CD14-positive monocyte (primary cell): ENCODE measurements at regions not wholly inside any gene's neighbourhood (a gene's known extent, or its start where the extent isn't known, plus 50 kb on each side); places are given as distances from the start of the nearest gene placed in this dataset.

Experiments
- DNase-seq, 3 donors: peaks; one replicate each; pipeline ENCODE4 v3.0.0-alpha.2; 2011 to 2022
- H2AFZ ChIP-seq: 2 replicates; pipeline ENCODE4 v1.6.0; 2012; ENCODE audit warnings: mild to moderate bottlenecking, low read depth, low read length, inconsistent platforms; ENCODE audit not compliant: insufficient read depth, poor library complexity, severe bottlenecking
- H3K27ac ChIP-seq, 2 donors: 1 replicate in 1 of 2; 2 replicates in 1 of 2; pipeline ENCODE4 v1.5.1; 2012 to 2013; ENCODE audit warnings: low read length in 2 of 2, control low read depth in 1 of 2, inconsistent platforms in 1 of 2, low read depth in 1 of 2, mild to moderate bottlenecking in 1 of 2
- H3K27me3 ChIP-seq, 2 donors: one replicate each; pipeline versions ENCODE4 v1.6.0 to v1.6.1; 2011 to 2013; ENCODE audit warnings: low read length in 2 of 2; ENCODE audit not compliant: control insufficient read depth in 2 of 2, insufficient read depth in 2 of 2
- H3K36me3 ChIP-seq, 2 donors: replicated peaks in 1 of 2; 1 replicate in 1 of 2; 2 replicates in 1 of 2; pipeline versions ENCODE4 v1.5.1 to v1.6.1; 2012 to 2013; ENCODE audit warnings: low read length in 2 of 2, control low read depth in 1 of 2, inconsistent platforms in 1 of 2, mild to moderate bottlenecking in 1 of 2; ENCODE audit not compliant: insufficient read depth in 2 of 2, control insufficient read depth in 1 of 2
- H3K4me1 ChIP-seq, 2 donors: 1 replicate in 1 of 2; 2 replicates in 1 of 2; pipeline versions ENCODE4 v1.5.1 to v1.6.1; 2012 to 2013; ENCODE audit warnings: low read length in 2 of 2, control low read depth in 1 of 2, inconsistent platforms in 1 of 2, mild to moderate bottlenecking in 1 of 2, moderate library complexity in 1 of 2; ENCODE audit not compliant: insufficient read depth in 2 of 2, control insufficient read depth in 1 of 2
- H3K4me2 ChIP-seq: replicated peaks from 2 replicates; pipeline ENCODE3; 2012; ENCODE audit warnings: low read length, moderate library complexity, mild to moderate bottlenecking; ENCODE audit not compliant: poor library complexity, severe bottlenecking; ENCODE audit errors: extremely low read depth
- H3K4me3 ChIP-seq, 3 experiments: fragments of 200-600 bp in 1 of 3; sonication (generic) in 1 of 3; replicated peaks in 1 of 3; 1 replicate in 2 of 3; 2 replicates in 1 of 3; pipeline ENCODE4 v1.5.1; 2011 to 2013; ENCODE audit warnings: low read length in 3 of 3, mild to moderate bottlenecking in 3 of 3, control low read depth in 2 of 3, low read depth in 2 of 3, inconsistent platforms in 1 of 3, moderate library complexity in 1 of 3
- H3K79me2 ChIP-seq: 2 replicates; pipeline ENCODE4 v1.6.0; 2012; ENCODE audit warnings: mild to moderate bottlenecking, control low read depth, inconsistent platforms, low read length, moderate library complexity; ENCODE audit not compliant: insufficient read depth
- H3K9ac ChIP-seq: 2 replicates; pipeline ENCODE4 v1.6.0; 2017; ENCODE audit warnings: low read length, mild to moderate bottlenecking; ENCODE audit not compliant: insufficient read depth, poor library complexity, severe bottlenecking
- H3K9me3 ChIP-seq, 2 donors: replicated peaks in 1 of 2; 1 replicate in 1 of 2; 2 replicates in 1 of 2; pipeline versions ENCODE4 v1.5.1 to v1.6.1; 2012 to 2013; ENCODE audit warnings: low read length in 2 of 2, control low read depth in 1 of 2; ENCODE audit not compliant: control insufficient read depth in 1 of 2, insufficient read depth in 1 of 2
- H4K20me1 ChIP-seq: 2 replicates; pipeline ENCODE4 v1.6.0; 2012; ENCODE audit warnings: mild to moderate bottlenecking, low read length, control low read depth, moderate library complexity; ENCODE audit not compliant: insufficient read depth
- H3K27ac Mint-ChIP-seq, 7 donors: one replicate each; pipeline ENCODE4 v1.8.0; 2020; ENCODE audit warnings: mild to moderate bottlenecking in 7 of 7, mixed read lengths in 7 of 7, moderate library complexity in 6 of 7, inconsistent platforms in 2 of 7
- H3K27me3 Mint-ChIP-seq, 3 donors: one replicate each; pipeline ENCODE4 v1.8.0; 2021 to 2022; ENCODE audit warnings: low read depth in 3 of 3, mild to moderate bottlenecking in 3 of 3, mixed read lengths in 3 of 3, moderate library complexity in 3 of 3, inconsistent platforms in 1 of 3
- H3K36me3 Mint-ChIP-seq, 2 donors: one replicate each; pipeline ENCODE4 v1.8.0; 2020; ENCODE audit warnings: mixed read lengths in 2 of 2, inconsistent platforms in 1 of 2, mild to moderate bottlenecking in 1 of 2
- H3K4me1 Mint-ChIP-seq: one replicate; pipeline ENCODE4 v1.8.0; 2020; ENCODE audit warnings: mild to moderate bottlenecking, mixed read lengths
- H3K4me3 Mint-ChIP-seq, 2 donors: one replicate each; pipeline ENCODE4 v1.8.0; 2020; ENCODE audit warnings: mild to moderate bottlenecking in 2 of 2, mixed read lengths in 2 of 2, moderate library complexity in 1 of 2
- H3K9me3 Mint-ChIP-seq, 7 donors: one replicate each; pipeline ENCODE4 v1.8.0; 2020 to 2022; ENCODE audit warnings: mixed read lengths in 7 of 7, mild to moderate bottlenecking in 6 of 7, moderate library complexity in 6 of 7, inconsistent platforms in 2 of 7
- WGBS: methylation state at CpG from one replicate; pipeline ENCODE4 v1.1.5; 2013; ENCODE audit warnings: missing lambda C conversion rate; ENCODE audit not compliant: insufficient coverage; 5-methylcytosine and 5-hydroxymethylcytosine counted together
- intact Hi-C, 2 donors: fragments of 100-400 bp; cut with micrococcal nuclease; formaldehyde crosslinking; loops; one replicate each; pipeline versions ENCODE4 v1.15.0 to v1.15.1; 2023
- TF ChIP-seq, protein P1 (sequence below): fragments of 200-600 bp; IDR thresholded peaks from one replicate; pipeline ENCODE4 v1.8.0; 2022; ENCODE audit warnings: antibody characterized with exemption, mild to moderate bottlenecking

- H3K27ac ChIP-seq, result no peak overlapping the region
- H3K27me3 ChIP-seq, result no peaks in the 10 kb centered on the region
- H3K27me3 Mint-ChIP-seq, result peaks cover 1 to 3% (median 2%) of the 10 kb centered on the region in 3 donors
- no peaks in the 10 kb centered on the region for H3K79me2 ChIP-seq
- intact Hi-C loops, result no loop called here
- WGBS, result 68% methylated on average over 3 of the region's 5 CpGs
- H3K4me1 Mint-ChIP-seq, result no peaks in the 10 kb centered on the region
- H3K36me3 Mint-ChIP-seq, result no peaks in the 10 kb centered on the region
- TF ChIP-seq, protein P1, sequence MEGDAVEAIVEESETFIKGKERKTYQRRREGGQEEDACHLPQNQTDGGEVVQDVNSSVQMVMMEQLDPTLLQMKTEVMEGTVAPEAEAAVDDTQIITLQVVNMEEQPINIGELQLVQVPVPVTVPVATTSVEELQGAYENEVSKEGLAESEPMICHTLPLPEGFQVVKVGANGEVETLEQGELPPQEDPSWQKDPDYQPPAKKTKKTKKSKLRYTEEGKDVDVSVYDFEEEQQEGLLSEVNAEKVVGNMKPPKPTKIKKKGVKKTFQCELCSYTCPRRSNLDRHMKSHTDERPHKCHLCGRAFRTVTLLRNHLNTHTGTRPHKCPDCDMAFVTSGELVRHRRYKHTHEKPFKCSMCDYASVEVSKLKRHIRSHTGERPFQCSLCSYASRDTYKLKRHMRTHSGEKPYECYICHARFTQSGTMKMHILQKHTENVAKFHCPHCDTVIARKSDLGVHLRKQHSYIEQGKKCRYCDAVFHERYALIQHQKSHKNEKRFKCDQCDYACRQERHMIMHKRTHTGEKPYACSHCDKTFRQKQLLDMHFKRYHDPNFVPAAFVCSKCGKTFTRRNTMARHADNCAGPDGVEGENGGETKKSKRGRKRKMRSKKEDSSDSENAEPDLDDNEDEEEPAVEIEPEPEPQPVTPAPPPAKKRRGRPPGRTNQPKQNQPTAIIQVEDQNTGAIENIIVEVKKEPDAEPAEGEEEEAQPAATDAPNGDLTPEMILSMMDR, result peak; percentile 24
- no peaks in the 10 kb centered on the region for H3K36me3 ChIP-seq
- no peak for DNase-seq
- no peak overlapping the region for H3K4me3 Mint-ChIP-seq
- no peaks in the 10 kb centered on the region for H3K4me1 ChIP-seq
- no peak overlapping the region for H3K27ac Mint-ChIP-seq
- H4K20me1 ChIP-seq, result no peaks in the 10 kb centered on the region
- no peak overlapping the region for H3K9ac ChIP-seq
- H3K9me3 Mint-ChIP-seq, result peaks cover 0 to 3% (median 0%) of the 10 kb centered on the region in 7 donors
- no peaks in the 10 kb centered on the region for H3K9me3 ChIP-seq
- no peak overlapping the region for H3K4me2 ChIP-seq
- H2AFZ ChIP-seq, result no peak overlapping the region
- H3K4me3 ChIP-seq, result no peak overlapping the region
Observed at GRCh38 chr4:121277194-121278105, 103.4 kb downstream of the QRFPR start.

DNA sequence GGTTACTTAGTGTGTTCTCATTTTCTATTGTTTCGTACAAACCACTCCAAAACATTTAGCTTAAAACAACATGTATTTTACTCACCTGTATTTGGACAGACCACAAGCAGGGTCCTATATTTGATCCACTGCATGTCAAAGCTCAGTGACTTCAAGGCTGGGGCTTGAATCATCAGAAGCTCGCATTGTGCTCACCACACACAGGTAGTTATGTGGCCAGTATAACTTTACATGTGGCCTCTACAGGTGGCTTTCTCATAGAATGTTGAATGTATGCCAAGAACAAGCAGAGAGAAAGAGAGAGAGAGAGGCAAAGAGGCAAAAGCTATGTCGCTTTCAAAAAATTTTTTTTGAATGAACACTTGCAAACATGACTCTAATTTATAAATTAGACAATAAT lies 107.6 kb downstream of the QRFPR start:
- H3K27me3 Mint-ChIP-seq, result peaks cover 0 to 3% (median 2%) of the 10 kb centered on the region in 3 donors
- no peaks in the 10 kb centered on the region for H3K36me3 ChIP-seq
- H3K4me3 Mint-ChIP-seq, result no peak overlapping the region
- H3K9ac ChIP-seq, result no peak overlapping the region
- no peak for DNase-seq
- no peaks in the 10 kb centered on the region for H3K9me3 ChIP-seq
- H3K36me3 Mint-ChIP-seq, result no peaks in the 10 kb centered on the region
- H3K4me3 ChIP-seq, result no peak overlapping the region
- H3K4me1 Mint-ChIP-seq, result peaks cover 6% of the 10 kb centered on the region
- intact Hi-C loops, result no loop called here
- H3K9me3 Mint-ChIP-seq, result no peaks in the 10 kb centered on the region
- H3K4me2 ChIP-seq, result no peak overlapping the region
- no peaks in the 10 kb centered on the region for H3K27me3 ChIP-seq
- no peak overlapping the region for H3K27ac ChIP-seq
- no peak overlapping the region for H3K27ac Mint-ChIP-seq
- WGBS, result no CpG with 5 or more reads among the region's 3 CpGs
- no peak overlapping the region for H2AFZ ChIP-seq
- no peaks in the 10 kb centered on the region for H3K4me1 ChIP-seq
- TF ChIP-seq, protein P1, result no peak
- no peaks in the 10 kb centered on the region for H4K20me1 ChIP-seq
- no peaks in the 10 kb centered on the region for H3K79me2 ChIP-seq
